GM12875 (cell line): ENCODE measurements at regions not wholly inside any gene's neighbourhood (a gene's known extent, or its start where the extent isn't known, plus 50 kb on each side); places are given as distances from the start of the nearest gene placed in this dataset.

Experiments used
- H3K4me3 ChIP-seq: one replicate; pipeline ENCODE4 v1.5.1; 2011; ENCODE audit warnings: low read depth, low read length, control low read depth
- CTCF ChIP-seq: IDR thresholded peaks from 2 replicates; pipeline ENCODE4 v1.5.1; 2011; ENCODE audit warnings: low read depth, mild to moderate bottlenecking, control low read depth, inconsistent platforms, low read length, moderate library complexity, borderline replicate concordance; ENCODE audit not compliant: insufficient read depth

DNA sequence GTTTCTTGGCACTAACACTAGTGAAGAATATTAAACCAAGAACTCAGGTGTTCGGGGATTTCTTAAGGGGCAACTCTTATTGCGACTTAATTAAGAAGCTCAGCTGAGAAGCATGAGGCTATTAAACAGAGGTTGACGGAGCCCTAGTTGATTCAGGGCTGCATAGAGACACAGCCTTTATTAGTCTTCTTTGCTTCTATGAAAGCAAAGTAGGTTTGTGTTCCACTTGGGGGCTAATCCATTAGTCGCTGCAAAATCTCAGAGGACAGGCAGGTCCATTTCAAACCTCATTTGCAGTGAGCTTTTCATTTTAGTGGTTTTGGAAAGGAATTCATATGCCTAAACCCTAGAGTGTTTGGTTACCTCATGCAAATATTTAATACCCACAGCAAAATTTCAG, 506.6 kb upstream of the SULF2 start:
- H3K4me3 ChIP-seq, result no peak overlapping the region
- no peak for TF ChIP-seq CTCF

DNA sequence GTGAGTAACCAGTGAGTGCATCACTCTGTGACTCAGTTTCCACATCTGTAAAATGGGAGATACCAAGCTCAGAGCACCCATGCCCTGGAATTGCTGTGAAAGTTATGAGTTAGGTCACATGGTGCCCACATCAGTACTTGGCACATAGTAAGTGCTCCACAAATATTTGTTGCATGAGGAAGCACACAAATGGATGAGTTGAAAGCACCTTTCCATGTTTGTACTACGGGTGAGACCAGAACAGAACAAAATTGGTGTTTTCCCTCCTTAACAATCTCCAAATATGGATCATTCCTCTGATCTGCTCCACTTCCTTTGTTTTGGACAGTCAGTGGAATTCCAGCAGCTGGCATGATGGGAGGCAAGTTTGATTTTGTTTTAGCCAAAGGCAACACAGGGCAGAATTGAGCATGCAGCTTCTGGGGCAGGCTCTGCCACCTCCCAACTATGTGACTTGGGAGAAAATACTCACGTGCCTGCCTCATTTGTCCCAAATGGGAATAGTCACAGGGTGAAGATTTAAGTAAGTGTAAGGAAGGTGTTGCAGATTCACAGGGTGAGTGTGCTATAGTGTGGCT, 503.7 kb upstream of the SULF2 start:
- no peak overlapping the region for H3K4me3 ChIP-seq
- no peak for TF ChIP-seq CTCF

GRCh38 chr20:48287552-48288170, 502.4 kb upstream of the SULF2 start:
- TF ChIP-seq CTCF, result no peak

GRCh38 chr20:48287021-48287494, 501.8 kb upstream of the SULF2 start:
- no peak overlapping the region for H3K4me3 ChIP-seq
- no peak for TF ChIP-seq CTCF

More at GRCh38 chr20:48287552-48288170, 502.4 kb upstream of the SULF2 start:
- no peak overlapping the region for H3K4me3 ChIP-seq

GRCh38 chr20:48286601-48287000, 501.3 kb upstream of the SULF2 start:
- no peak for TF ChIP-seq CTCF
- no peak overlapping the region for H3K4me3 ChIP-seq

GRCh38 chr20:48285656-48286055, 500.4 kb upstream of the SULF2 start:
- no peak for TF ChIP-seq CTCF
- H3K4me3 ChIP-seq, result no peak overlapping the region

DNA sequence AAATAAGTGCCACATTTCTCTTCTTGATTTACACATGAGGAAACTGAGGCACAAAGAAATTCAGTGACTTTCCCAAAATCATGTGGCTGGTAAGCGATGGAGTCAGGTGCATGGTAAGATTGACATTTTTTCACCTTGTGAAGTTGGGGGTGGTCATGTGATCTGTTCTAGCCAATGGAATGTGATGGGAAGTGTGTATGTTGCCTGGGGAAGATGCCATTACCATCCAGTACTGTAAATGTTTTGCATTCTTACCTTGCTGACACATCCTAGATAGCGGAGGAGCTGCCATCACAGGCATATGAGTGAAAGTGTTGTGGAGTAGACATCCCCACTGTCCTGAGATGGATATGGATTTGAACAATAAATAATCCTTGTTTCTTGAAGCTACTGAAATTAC, 499.6 kb upstream of the SULF2 start:
- no peak for TF ChIP-seq CTCF
- H3K4me3 ChIP-seq, result no peak overlapping the region
